RWPE1 (cell line): ENCODE measurements at regions not wholly inside any gene's neighbourhood (a gene's known extent, or its start where the extent isn't known, plus 50 kb on each side); places are given as distances from the start of the nearest gene placed in this dataset.

ENCODE experiments used
- CTCF ChIA-PET: fragments of 350-600 bp; sonication (Branson Sonifier 250); formaldehyde crosslinking; extraction: SDS; loops from one replicate; lab custom pipeline; 2021; lab: Yijun Ruan, JAX
- POLR2A ChIA-PET: fragments of 400-600 bp; formaldehyde crosslinking; extraction: SDS; loops from one replicate; lab custom pipeline; 2020; ENCODE audit warnings: antibody characterized with exemption; ENCODE audit not compliant: low non-redundant PET; lab: Yijun Ruan, JAX
- DNase-seq: peaks from one replicate; pipeline ENCODE4 v3.0.0; 2012; ENCODE audit warnings: low spot score
- H3K27ac ChIP-seq: fragments of 450-650 bp; 2 replicates; pipeline ENCODE4 v1.5.1; 2017
- CTCF ChIP-seq: fragments of 450-650 bp; conservative IDR thresholded peaks from 2 replicates; pipeline ENCODE4 v1.5.1; 2017; ENCODE audit warnings: low read depth, mild to moderate bottlenecking

- POLR2A ChIA-PET: no interaction called here
- TF ChIP-seq CTCF: no peak
- CTCF ChIA-PET: interaction anchor here (0.6 kb wide), 2 partner anchors 420 to 443 kb away, joined by 3 read pairs; no protein-coding TSS in a partner anchor
- no peak for DNase-seq
- no peak overlapping the region for H3K27ac ChIP-seq
Observed at GRCh38 chr16:27642756-27643155, 92.8 kb downstream of the KATNIP start.

- DNase-seq: no peak
- no peak for TF ChIP-seq CTCF
- H3K27ac ChIP-seq: no peak overlapping the region
- ChIA-PET CTCF (no interaction called here), POLR2A (no interaction called here)
Observed at GRCh38 chr16:27644165-27644564, 94.2 kb downstream of the KATNIP start.

GRCh38 chr16:27645396-27645795, 95.5 kb downstream of the KATNIP start:
- ChIA-PET CTCF (no interaction called here), POLR2A (no interaction called here)
- TF ChIP-seq CTCF: no peak
- DNase-seq: no peak
- H3K27ac ChIP-seq: no peak overlapping the region

- DNase-seq: peak; percentile 33
- no peak overlapping the region for H3K27ac ChIP-seq
- ChIA-PET POLR2A (no interaction called here), CTCF (interaction anchor here (1.1 kb wide), 1 partner anchor 16 kb away, joined by 3 read pairs; no protein-coding TSS in a partner anchor)
- no peak for TF ChIP-seq CTCF
Observed at GRCh38 chr16:27646806-27647205, 96.9 kb downstream of the KATNIP start.

GRCh38 chr16:27649021-27649420, 99.1 kb downstream of the KATNIP start:
- TF ChIP-seq CTCF: no peak
- no peak for DNase-seq
- no peak overlapping the region for H3K27ac ChIP-seq
- POLR2A ChIA-PET: no interaction called here
- CTCF ChIA-PET: no interaction called here

- ChIA-PET POLR2A (no interaction called here), CTCF (no interaction called here)
- no peak for DNase-seq
- no peak for TF ChIP-seq CTCF
- no peak overlapping the region for H3K27ac ChIP-seq
Observed at GRCh38 chr16:27650073-27650701, 100.2 kb downstream of the KATNIP start.

GRCh38 chr16:27651301-27651700, 101.4 kb downstream of the KATNIP start:
- ChIA-PET CTCF (no interaction called here), POLR2A (no interaction called here)
- no peak for TF ChIP-seq CTCF
- H3K27ac ChIP-seq: no peak overlapping the region
- DNase-seq: no peak
